SK-N-SH (cell line): ENCODE measurements at regions not wholly inside any gene's neighbourhood (a gene's known extent, or its start where the extent isn't known, plus 50 kb on each side); places are given as distances from the start of the nearest gene placed in this dataset.

Experiments
- CTCF ChIA-PET: fragments of 300-600, 350-600 bp; formaldehyde crosslinking; extraction: SDS; loops from one replicate; lab custom pipeline; 2021; lab: Yijun Ruan, JAX
- POLR2A ChIA-PET: fragments of 350-600 bp; sonication (Branson Sonifier 250); formaldehyde crosslinking; extraction: SDS; loops from one replicate; lab custom pipeline; 2020; ENCODE audit warnings: antibody characterized with exemption, inconsistent platforms; lab: Yijun Ruan, JAX
- DNase-seq: peaks from one replicate; pipeline ENCODE4 v3.0.0; 2012
- H2AFZ ChIP-seq: fragments of 200-600 bp; sonication (generic); 2 replicates; pipeline ENCODE4 v1.8.1; 2016; ENCODE audit warnings: antibody characterized with exemption, mild to moderate bottlenecking, low read depth
- H3F3A ChIP-seq: fragments of 200-600 bp; sonication (generic); replicated peaks from 2 replicates; pipeline ENCODE3; 2016; ENCODE audit warnings: antibody characterized with exemption, mild to moderate bottlenecking; ENCODE audit not compliant: insufficient read depth
- H3K27ac ChIP-seq, 2 experiments: fragments of 200-500 bp in 1 of 2; fragments of 200-600 bp in 1 of 2; sonication (Bioruptor generic) in 1 of 2; sonication (generic), shearing (Covaris generic) in 1 of 2; 2 replicates each; pipeline versions ENCODE4 v1.5.1 to v1.6.1; 2014 to 2016; ENCODE audit warnings: low read depth in 2 of 2, inconsistent platforms in 1 of 2, low read length in 1 of 2, mild to moderate bottlenecking in 1 of 2, mixed read lengths in 1 of 2
- H3K27me3 ChIP-seq: fragments of 200-600 bp; sonication (generic), shearing (Covaris generic); 2 replicates; pipeline ENCODE4 v1.6.1; 2016; ENCODE audit warnings: mixed run types; ENCODE audit not compliant: insufficient read depth
- H3K36me3 ChIP-seq, 2 experiments: fragments of 200-500 bp in 1 of 2; fragments of 200-600 bp in 1 of 2; sonication (Bioruptor generic) in 1 of 2; sonication (generic) in 1 of 2; replicated peaks in 1 of 2; 2 replicates each; pipeline versions ENCODE3 to v1.5.1; 2014 to 2016; ENCODE audit warnings: low read length in 1 of 2, mild to moderate bottlenecking in 1 of 2; ENCODE audit not compliant: insufficient read depth in 2 of 2, control insufficient read depth in 1 of 2
- H3K4me1 ChIP-seq, 2 experiments: fragments of 200-500 bp in 1 of 2; fragments of 200-600 bp in 1 of 2; sonication (Bioruptor generic) in 1 of 2; sonication (generic), shearing (Covaris generic) in 1 of 2; 2 replicates each; pipeline versions ENCODE4 v1.5.1 to v1.6.1; 2014 to 2016; ENCODE audit warnings: low read depth in 1 of 2, low read length in 1 of 2, mixed run types in 1 of 2; ENCODE audit not compliant: insufficient read depth in 2 of 2, control insufficient read depth in 1 of 2
- H3K4me2 ChIP-seq: fragments of 200-600 bp; sonication (generic), shearing (Covaris generic); 2 replicates; pipeline ENCODE4 v1.6.1; 2017; ENCODE audit warnings: mixed run types
- H3K4me3 ChIP-seq, 2 experiments: fragments of 200-500 bp in 1 of 2; fragments of 200-600 bp in 1 of 2; sonication (Bioruptor generic) in 1 of 2; sonication (generic), shearing (Covaris generic) in 1 of 2; 2 replicates each; pipeline versions ENCODE4 v1.5.1 to v1.8.1; 2014 to 2016; ENCODE audit warnings: low read depth in 2 of 2, inconsistent platforms in 1 of 2, low read length in 1 of 2, mild to moderate bottlenecking in 1 of 2, mixed read lengths in 1 of 2, moderate library complexity in 1 of 2
- H3K79me2 ChIP-seq: fragments of 200-600 bp; sonication (generic); 2 replicates; pipeline ENCODE4 v1.8.1; 2017; ENCODE audit warnings: mild to moderate bottlenecking; ENCODE audit not compliant: insufficient read depth
- H3K9ac ChIP-seq: fragments of 200-600 bp; sonication (generic); 2 replicates; pipeline ENCODE4 v1.6.1; 2017; ENCODE audit warnings: mixed run types
- H3K9me2 ChIP-seq: fragments of 200-600 bp; sonication (generic); 2 replicates; pipeline ENCODE4 v1.6.1; 2017; ENCODE audit warnings: mixed run types
- H3K9me3 ChIP-seq: fragments of 200-600 bp; sonication (generic); 2 replicates; pipeline ENCODE4 v1.6.1; 2017; ENCODE audit warnings: mixed run types, mild to moderate bottlenecking, moderate library complexity
- H4K20me1 ChIP-seq: fragments of 200-600 bp; sonication (generic); 2 replicates; pipeline ENCODE4 v1.6.1; 2017; ENCODE audit warnings: mild to moderate bottlenecking, mixed run types; ENCODE audit not compliant: insufficient read depth
- EP300 ChIP-seq, 2 experiments: IDR thresholded peaks; 2 replicates each; pipeline versions ENCODE4 v1.4.0 to v1.6.1; 2012; ENCODE audit warnings: borderline replicate concordance in 1 of 2, low read depth in 1 of 2, low read length in 1 of 2
- FOSL2 ChIP-seq: IDR thresholded peaks from 2 replicates; pipeline ENCODE4 v1.4.0; 2012; ENCODE audit warnings: low read depth, mild to moderate bottlenecking, moderate library complexity, borderline replicate concordance
- FOXJ3 ChIP-seq: sonication (generic); formaldehyde crosslinking; IDR thresholded peaks from 2 replicates; pipeline ENCODE4 v1.5.1; 2020; ENCODE audit warnings: mild to moderate bottlenecking, missing genetic modification reagents
- FOXM1 ChIP-seq: IDR thresholded peaks from 2 replicates; pipeline ENCODE4 v1.4.0; 2012; ENCODE audit warnings: low read depth, mild to moderate bottlenecking
- GABPA ChIP-seq: IDR thresholded peaks from 2 replicates; pipeline ENCODE4 v1.4.0; 2012; ENCODE audit warnings: low read depth, mild to moderate bottlenecking
- GATA2 ChIP-seq: sonication (generic); formaldehyde crosslinking; IDR thresholded peaks from 2 replicates; pipeline ENCODE4 v1.5.0; 2020; ENCODE audit warnings: mild to moderate bottlenecking, missing genetic modification reagents
- MEF2A ChIP-seq: IDR thresholded peaks from 2 replicates; pipeline ENCODE4 v1.4.0; 2012; ENCODE audit warnings: low read depth, borderline replicate concordance
- POLR2AphosphoS5 ChIP-seq: IDR thresholded peaks from 2 replicates; pipeline ENCODE4 v1.6.1; 2012; ENCODE audit warnings: low read depth, low read length
- RAD21 ChIP-seq: IDR thresholded peaks from 2 replicates; pipeline ENCODE4 v1.6.1; 2012; ENCODE audit warnings: mild to moderate bottlenecking, low read length
- RCOR1 ChIP-seq: fragments of 150-350 bp; IDR thresholded peaks from 2 replicates; pipeline ENCODE4 v1.6.1; 2017; ENCODE audit warnings: antibody characterized with exemption, low read length
- SMC3 ChIP-seq: IDR thresholded peaks from 2 replicates; pipeline ENCODE4 v1.6.1; 2012; ENCODE audit warnings: low read depth, low read length, improper control_type of control experiment
- TCF12 ChIP-seq: IDR thresholded peaks from 2 replicates; pipeline ENCODE4 v1.4.0; 2012
- TEAD4 ChIP-seq: IDR thresholded peaks from 2 replicates; pipeline ENCODE4 v1.4.0; 2012; ENCODE audit warnings: mild to moderate bottlenecking, borderline replicate concordance; ENCODE audit not compliant: insufficient read depth
- WGBS: methylation state at CpG from one replicate; pipeline ENCODE4 v1.1.6; 2017; ENCODE audit warnings: low lambda C conversion rate; 5-methylcytosine and 5-hydroxymethylcytosine counted together
- TF ChIP-seq, protein P1 (sequence below): fragments of 150-350 bp; IDR thresholded peaks from 2 replicates; pipeline ENCODE4 v1.6.1; 2016; ENCODE audit warnings: mild to moderate bottlenecking, low read depth, low read length
- TF ChIP-seq, protein P2 (sequence below): IDR thresholded peaks from 2 replicates; pipeline ENCODE4 v1.4.0; 2012; ENCODE audit warnings: low read depth, borderline replicate concordance
- TF ChIP-seq, protein P3 (sequence below): IDR thresholded peaks from 2 replicates; pipeline ENCODE4 v1.4.0; 2012; ENCODE audit warnings: low read depth, borderline replicate concordance

DNA sequence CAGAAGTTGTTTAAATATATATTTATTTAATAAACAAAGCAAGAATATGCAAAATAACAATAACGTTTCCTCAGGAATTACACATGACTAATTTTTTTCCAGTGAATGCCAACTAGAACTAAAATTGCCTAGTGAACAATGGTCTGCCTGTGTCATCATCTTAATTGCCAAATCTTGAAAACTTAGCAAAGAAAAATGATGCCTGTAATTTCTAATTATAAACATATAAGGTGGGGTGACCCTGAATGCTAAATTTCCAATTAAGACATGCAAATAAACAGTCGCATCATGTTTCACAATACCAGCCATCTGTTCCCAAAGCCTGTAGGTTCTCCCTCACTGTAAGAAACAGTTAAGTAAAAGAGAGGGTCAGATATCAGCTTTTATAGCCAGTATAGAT is 67.6 kb upstream of the PLCL2 start (continued):
- TF ChIP-seq, protein P1, sequence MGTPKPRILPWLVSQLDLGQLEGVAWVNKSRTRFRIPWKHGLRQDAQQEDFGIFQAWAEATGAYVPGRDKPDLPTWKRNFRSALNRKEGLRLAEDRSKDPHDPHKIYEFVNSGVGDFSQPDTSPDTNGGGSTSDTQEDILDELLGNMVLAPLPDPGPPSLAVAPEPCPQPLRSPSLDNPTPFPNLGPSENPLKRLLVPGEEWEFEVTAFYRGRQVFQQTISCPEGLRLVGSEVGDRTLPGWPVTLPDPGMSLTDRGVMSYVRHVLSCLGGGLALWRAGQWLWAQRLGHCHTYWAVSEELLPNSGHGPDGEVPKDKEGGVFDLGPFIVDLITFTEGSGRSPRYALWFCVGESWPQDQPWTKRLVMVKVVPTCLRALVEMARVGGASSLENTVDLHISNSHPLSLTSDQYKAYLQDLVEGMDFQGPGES: no peak
- TF ChIP-seq TEAD4 (no peak), FOXJ3 (CRISPR knock-in tag) (no peak), POLR2AphosphoS5 (no peak), SMC3 (no peak)

DNA sequence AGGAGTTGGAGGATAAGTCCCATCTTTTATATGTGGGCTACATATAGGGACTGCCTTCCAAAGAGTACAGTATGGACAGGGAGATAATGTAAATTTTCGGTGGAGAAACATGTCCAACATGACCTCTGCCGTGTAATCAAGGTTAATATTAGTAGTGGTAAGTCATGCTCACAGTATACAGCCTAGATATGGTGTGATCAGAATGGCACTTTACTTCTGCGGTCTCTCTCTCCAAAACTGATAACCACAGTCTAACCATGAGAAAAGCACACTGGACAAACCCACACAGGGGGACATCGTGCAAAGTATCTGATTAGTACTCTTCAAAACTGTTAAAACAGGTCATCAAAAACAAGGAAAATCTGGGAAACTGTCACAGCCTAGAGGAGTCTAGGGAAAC is 66.6 kb upstream of the PLCL2 start:
- no peaks in the 10 kb centered on the region for H3K79me2 ChIP-seq
- H4K20me1 ChIP-seq: no peaks in the 10 kb centered on the region
- no peak overlapping the region for H3K4me2 ChIP-seq
- no peak overlapping the region for H3K27ac ChIP-seq
- H3K4me1 ChIP-seq: no peaks in the 10 kb centered on the region
- 26% methylated on average over 4 of the region's 4 CpGs for WGBS
- H3K27me3 ChIP-seq: no peaks in the 10 kb centered on the region
- no peaks in the 10 kb centered on the region for H3K9me3 ChIP-seq
- no peaks in the 10 kb centered on the region for H3F3A ChIP-seq
- H3K36me3 ChIP-seq: no peaks in the 10 kb centered on the region
- H3K4me3 ChIP-seq: no peak overlapping the region
- POLR2A ChIA-PET: no interaction called here
- H2AFZ ChIP-seq: no peak overlapping the region
- no peak for DNase-seq
- H3K9ac ChIP-seq: no peak overlapping the region
- no peaks in the 10 kb centered on the region for H3K9me2 ChIP-seq
- CTCF ChIA-PET: no interaction called here
- TF ChIP-seq, protein P2, sequence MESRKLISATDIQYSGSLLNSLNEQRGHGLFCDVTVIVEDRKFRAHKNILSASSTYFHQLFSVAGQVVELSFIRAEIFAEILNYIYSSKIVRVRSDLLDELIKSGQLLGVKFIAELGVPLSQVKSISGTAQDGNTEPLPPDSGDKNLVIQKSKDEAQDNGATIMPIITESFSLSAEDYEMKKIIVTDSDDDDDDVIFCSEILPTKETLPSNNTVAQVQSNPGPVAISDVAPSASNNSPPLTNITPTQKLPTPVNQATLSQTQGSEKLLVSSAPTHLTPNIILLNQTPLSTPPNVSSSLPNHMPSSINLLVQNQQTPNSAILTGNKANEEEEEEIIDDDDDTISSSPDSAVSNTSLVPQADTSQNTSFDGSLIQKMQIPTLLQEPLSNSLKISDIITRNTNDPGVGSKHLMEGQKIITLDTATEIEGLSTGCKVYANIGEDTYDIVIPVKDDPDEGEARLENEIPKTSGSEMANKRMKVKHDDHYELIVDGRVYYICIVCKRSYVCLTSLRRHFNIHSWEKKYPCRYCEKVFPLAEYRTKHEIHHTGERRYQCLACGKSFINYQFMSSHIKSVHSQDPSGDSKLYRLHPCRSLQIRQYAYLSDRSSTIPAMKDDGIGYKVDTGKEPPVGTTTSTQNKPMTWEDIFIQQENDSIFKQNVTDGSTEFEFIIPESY: no peak
- TF ChIP-seq FOSL2: no peak
- no peak for TF ChIP-seq GABPA
- TF ChIP-seq RCOR1: no peak
- no peak for TF ChIP-seq MEF2A
- no peak for TF ChIP-seq TCF12
- no peak for TF ChIP-seq RAD21
- no peak for TF ChIP-seq GATA2
- no peak for TF ChIP-seq FOXM1
- TF ChIP-seq EP300 (IDR thresholded peaks at IDR 0.05; ENCODE audit: borderline replicate concordance in 1 of 2, low read depth in 1 of 2, low read length in 1 of 2): no peak

DNA sequence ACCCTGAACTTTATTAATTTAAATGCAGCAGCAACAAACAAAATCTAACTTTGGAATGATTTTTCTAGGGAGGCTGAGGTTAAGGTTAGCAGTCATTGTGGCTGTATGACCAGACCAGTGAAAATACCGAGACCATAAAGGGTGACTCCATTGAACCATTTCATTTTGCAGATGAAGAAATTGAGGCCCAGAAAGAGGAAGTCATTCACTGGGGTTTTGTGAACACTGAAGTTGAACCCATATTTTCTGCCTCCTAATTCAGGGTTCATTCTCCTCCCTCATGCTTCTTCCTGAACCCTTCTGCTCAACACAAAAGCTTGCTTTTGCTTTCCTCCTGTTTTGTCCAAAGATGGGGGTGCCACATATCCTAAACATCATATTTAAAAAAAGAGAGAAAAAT is 65.8 kb upstream of the PLCL2 start:
- H3K79me2 ChIP-seq: no peaks in the 10 kb centered on the region

More for the DNA sequence above, 65.8 kb upstream of the PLCL2 start:
- Histone ChIP-seq H3K36me3 (no peaks in the 10 kb centered on the region), H3K9me3 (no peaks in the 10 kb centered on the region), H3F3A (no peaks in the 10 kb centered on the region), H2AFZ (no peak overlapping the region), H3K27ac (no peak overlapping the region), H3K4me3 (no peak overlapping the region), H3K27me3 (no peaks in the 10 kb centered on the region), H3K4me2 (no peak overlapping the region), H3K9me2 (no peaks in the 10 kb centered on the region), H4K20me1 (no peaks in the 10 kb centered on the region), H3K4me1 (no peaks in the 10 kb centered on the region), H3K9ac (no peak overlapping the region)
- ChIA-PET CTCF (no interaction called here), POLR2A (no interaction called here)
- 20% methylated on average over 1 of the region's 1 CpG for WGBS
- DNase-seq: no peak
- TF ChIP-seq, protein P3, sequence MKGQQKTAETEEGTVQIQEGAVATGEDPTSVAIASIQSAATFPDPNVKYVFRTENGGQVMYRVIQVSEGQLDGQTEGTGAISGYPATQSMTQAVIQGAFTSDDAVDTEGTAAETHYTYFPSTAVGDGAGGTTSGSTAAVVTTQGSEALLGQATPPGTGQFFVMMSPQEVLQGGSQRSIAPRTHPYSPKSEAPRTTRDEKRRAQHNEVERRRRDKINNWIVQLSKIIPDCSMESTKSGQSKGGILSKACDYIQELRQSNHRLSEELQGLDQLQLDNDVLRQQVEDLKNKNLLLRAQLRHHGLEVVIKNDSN: no peak
- TF ChIP-seq SMC3: no peak
- no peak for TF ChIP-seq FOXJ3 (CRISPR knock-in tag)
